Activated CD4-positive, alpha-beta T cell treated with anti-CD3 and anti-CD28 coated beads, Interleukin-10, Interleukin-2, amounts not matched to agents 100 ng/mL and 50 ng/mL, durations not matched to agents 16 hours and 8 hours (primary cell): ENCODE measurements at regions not wholly inside any gene's neighbourhood (a gene's known extent, or its start where the extent isn't known, plus 50 kb on each side); places are given as distances from the start of the nearest gene placed in this dataset.
"Not testable (repeated sequence)": the region's sequence is repeated elsewhere in the genome, so short reads cannot be mapped to it uniquely, and the experiment has no call there.

Experiments
- DNase-seq: peaks from one replicate; pipeline ENCODE4 v3.0.0-alpha.2; 2020

DNA sequence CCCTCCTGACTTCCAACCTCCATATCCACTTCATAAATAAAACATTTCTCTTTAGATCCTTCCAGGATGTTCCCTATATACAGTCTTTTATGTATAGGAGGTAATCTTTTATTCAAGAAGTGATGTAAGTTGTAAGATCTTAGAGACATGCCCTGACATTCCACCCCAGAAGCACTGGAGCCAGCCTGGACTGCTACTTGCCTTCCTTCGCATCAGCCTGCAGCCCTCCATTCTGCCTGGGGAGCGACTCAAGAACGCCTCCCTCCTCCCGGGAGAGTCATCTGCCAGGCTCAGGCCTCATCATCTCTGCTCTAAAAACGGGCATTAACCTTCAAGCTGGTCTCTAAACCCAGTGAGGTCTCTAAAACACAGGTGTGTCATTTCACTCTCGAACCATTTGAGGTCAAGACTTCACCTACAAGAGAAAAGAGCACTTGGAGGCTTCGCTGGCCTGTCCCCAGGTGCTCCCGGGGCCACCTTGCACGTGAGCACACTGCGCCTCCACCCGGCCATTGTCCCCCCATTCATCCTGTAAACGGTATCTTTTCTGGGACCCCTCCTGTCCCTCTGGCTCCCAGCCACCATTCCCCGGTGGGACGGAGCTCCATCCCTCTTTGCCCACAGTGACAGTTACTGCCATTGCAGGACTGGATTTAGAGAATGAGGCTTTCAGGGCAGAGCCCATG, 107.5 kb upstream of the PDE10A start:
- DNase-seq: no peak

DNA sequence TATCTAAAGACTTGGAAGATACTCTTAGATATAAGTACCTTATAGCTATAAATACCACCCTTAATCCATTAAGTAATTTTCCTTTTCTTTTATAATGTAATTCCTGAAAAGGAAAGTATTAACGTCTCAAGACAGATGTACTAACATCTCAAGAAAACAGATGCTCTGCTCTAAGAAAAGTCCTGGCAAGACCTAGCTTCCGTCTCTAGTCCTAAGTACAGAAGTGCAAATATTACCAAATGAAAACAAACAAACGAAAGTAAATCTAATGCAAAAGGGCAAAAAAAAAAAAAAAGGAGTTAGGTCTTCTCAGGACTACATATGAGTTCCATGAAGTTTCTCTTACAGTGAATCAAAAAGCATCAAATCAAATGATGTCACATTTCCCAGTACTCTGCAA, 106.8 kb upstream of the PDE10A start:
- no peak for DNase-seq

DNA sequence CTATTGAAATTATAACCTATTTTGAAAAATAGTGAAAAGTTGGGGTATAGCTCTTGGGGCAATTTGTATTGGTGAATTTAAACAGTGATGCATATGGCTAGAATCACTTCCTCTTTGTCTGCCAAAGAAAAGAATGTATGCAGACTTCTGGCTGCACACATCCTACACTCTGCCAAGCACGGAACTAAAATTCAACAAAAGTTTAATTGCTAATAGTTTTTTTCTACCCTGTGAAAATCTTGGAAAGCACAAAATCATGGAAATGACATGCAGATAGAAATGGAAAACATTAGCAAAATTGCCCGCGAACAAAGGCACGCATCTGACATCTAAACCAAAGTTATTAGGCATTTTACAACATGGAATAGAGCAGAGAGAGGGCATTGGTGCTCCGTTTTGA, 106.4 kb upstream of the PDE10A start:
- DNase-seq: no peak

DNA sequence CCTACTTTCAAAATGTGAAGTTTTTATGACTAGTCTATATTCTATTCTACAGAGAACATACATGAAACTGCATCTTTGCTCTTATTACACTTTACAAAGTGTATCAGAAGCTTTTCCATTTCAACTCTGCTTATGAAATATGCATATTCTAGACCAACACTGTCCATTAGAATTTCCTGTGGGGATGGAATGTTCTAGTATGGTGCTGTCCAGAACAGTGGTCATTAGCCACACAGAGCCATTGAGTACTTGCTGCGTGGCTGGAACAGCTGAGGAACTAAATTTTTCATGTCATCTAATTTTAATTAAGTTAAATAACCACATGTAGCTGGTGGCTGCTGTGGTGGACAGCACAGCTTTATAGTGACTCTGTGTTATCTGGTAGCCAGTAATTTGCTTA, 105.9 kb upstream of the PDE10A start:
- DNase-seq: no peak

DNA sequence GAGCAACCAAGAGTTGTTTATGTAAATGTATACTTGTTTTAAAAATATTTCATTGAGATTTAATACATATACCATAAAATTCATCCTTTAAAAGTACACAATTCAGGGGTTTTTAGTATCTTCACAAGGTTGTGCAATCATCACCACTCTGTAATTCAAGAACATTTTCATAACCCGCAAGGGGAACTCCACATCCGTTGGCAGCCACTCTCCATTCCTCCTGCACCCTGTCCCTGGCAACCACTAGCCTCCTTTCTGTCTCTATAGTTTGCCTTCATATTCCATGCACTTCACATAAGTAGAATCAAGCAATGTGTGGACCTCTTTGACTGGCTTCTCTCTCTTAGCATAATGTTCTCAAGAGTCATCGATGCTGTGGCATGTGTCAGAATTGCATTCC, 104.2 kb upstream of the PDE10A start:
- DNase-seq: no peak

DNA sequence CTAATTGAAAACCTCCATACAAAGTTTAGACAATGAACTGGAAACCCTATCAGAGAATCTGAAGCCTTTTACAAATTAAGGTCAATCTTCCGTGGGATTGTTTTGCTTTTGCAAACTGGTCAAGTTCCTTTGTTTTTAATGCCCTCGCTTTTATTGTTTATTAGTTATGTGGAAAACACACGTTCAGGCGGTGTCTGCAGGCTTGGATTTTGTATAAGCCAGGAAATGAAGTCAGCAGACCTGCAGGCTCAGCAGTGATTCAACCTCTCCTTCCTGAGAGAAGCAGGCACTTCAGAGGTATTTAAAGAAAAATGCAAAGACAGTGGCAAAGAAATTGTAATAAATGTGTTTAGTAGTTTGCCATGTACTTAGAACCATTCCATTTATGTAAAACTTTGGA, 103.4 kb upstream of the PDE10A start:
- no peak for DNase-seq

DNA sequence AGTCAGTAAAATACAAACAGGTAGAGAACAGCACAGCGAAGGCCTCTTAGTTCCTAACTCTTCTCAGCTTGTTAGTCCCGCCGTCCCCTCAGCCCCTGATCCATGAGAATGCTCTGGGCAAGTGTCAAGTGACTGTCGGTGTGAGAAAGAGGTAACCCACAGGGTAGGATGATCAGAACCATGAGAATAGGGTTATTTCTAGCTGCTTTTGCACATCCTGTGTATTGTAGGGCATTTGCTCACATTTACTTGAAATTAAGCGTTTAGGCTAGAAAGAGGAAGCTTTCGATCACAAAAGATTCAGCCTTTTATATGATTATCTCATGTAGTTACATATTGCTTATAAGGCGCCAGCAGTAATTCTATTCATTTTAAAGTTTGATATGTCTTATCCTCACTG, 103.0 kb upstream of the PDE10A start:
- DNase-seq: no peak

DNA sequence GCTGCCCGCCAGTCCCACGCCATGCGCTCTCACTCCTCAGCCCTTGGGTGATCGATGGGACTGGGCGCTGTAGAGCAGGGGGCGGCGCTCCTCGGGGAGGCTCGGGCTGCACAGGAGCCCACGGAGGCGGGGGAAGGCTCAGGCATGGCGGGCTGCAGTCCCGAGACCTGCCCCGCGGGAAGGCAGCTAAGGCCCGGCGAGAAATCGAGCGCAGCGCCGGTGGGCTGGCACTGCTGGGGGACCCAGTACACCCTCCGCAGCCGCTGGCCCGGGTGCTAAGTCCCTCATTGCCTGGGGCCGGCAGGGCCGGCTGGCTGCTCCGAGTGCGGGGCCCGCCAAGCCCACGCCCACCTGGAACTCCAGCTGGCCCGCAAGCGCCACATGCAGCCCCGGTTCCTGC, 102.2 kb upstream of the PDE10A start:
- DNase-seq: not testable (repeated sequence)

DNA sequence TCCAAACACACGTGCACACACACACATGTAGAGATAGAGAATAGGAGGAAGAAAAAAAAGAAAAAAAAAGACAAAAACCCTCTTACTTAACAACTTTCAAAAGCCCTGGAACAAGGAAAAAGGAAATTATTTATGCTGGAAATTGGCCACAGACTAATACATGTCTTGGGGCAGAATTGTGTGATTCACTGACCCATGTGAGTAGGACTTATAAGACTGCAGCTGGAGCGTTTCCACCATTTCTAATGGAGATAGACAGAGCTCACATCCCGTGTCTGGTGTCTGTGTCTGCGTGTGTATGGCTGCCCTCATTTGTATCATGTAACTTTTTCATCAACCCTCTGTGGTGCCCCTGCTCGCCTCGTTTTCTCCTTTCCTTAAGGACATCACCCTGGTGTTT, 99.8 kb upstream of the PDE10A start:
- DNase-seq: no peak

DNA sequence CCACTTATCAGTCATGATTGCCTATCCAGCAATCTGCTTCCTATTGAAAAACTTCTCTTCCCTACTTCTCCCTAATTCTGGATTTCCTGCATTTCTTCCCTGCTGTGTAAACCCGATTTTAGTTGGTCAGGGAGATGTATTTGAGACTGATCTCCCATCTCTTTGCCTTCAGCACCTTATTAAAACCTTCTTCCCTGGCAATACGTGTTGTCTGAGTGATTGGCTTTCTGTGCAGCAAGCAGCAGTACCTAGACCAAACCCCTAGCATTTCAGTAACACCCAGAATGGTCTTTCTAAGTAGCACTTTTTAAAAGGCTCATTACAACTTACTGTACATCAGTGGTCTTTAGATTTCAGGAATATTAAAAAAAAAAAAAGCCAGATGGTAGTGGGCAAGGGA, 99.1 kb upstream of the PDE10A start:
- DNase-seq: no peak

DNA sequence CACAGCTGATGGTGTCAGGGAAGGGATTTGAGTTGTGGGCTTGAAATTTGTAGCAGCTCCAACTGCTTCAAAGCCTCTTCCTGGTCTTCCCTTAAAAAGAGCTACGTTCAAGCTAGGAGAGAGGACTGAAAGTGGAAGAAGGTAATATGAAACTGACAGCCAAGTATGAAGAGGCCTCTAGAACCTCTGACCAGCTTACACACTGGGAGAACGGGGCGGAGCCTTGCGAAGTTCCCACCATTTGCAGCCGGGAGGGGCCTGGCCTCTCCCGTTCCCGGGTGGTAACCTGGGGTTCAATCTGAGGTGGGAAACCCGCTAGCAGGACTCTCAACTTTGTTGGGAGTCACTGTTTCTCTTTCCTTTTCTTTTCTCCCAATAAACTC, 97.8 kb upstream of the PDE10A start:
- no peak for DNase-seq

DNA sequence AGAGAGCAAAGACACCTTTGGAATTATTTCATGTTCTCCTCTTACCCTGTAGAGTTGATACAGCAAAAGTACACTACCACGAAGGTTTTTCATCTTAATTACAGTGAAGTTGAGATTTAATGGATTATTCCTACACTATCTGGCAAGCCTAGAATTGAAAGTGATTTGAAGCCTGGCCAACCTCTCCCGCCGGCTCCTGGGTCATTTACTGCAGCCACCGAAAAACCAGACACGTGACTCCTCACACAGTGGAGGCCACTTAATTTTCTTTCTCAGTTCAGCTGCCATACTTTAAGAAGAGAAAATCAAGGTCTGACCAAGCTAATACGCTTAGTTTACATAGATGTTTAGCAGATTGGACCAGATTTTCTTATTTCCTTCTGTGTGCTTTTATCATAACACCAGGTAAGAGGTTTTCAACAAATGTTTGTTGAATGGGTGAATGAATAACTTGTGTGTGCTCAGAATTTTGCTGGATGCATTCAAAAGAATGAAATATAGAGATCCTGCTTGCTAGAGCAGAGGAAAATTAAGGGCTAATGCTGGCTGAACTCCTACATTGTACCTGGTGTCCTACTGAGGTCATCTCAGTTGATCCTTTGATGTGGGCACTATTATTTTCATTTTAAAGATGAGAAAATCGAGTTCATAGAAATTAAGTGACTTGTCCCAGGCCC, 97.2 kb upstream of the PDE10A start:
- no peak for DNase-seq

DNA sequence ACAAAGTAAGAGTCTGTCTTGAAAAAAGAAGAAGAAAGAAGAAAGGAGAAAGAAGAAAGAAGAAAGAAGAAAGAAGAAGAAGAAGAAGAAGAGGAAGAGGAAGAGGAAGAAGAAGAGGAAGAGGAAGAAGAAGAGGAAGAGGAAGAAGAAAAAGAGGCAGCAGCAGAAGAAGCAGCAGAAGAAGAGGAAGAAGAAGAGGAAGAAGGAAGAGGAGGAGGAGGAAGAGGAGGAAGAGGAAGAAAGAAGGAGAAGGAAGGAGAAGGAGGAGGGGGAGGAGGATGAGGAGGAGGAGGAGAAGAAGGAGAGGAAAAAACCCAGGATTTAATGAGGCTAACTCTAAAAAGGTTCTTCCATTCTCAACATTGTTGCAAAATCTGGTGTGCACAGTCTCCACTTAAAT, 95.4 kb upstream of the PDE10A start:
- DNase-seq: no peak

DNA sequence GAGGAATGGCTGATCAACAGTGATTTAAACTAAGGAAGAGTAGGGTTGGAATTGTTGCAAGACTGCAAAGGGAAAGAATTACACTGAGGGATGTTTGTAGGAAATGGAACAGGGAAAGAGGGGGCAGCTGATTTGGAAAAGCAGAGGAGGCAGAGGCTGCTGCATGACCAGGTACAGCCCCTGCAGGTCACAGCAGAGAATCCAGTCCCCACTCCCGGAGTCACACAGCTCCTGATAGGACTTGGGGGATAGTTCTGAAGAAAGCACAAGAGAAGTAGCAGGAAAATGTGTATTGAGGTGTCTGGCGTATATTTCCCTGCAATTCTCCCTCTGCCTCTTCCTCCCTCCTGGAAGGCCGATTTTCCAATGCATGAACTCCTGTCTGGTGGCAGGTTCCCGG, 92.5 kb upstream of the PDE10A start:
- no peak for DNase-seq

DNA sequence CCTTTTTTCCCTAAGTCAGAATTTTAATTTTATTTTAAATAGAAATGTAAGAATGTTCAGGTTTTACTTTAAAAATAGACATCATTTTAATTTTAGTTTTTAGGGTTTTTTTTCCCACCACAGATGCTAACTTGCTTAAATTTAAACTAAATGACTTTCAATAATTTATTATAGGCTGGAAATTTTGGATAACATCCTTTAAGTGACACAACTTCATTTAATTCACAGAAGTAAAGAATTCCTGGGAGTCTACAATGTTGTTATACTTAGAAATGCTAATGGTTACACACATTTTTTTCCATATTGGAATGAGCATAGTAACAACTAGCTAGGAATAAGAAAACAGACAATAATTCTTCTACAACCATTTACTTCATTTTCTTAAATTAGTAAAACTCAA, 90.5 kb upstream of the PDE10A start:
- no peak for DNase-seq

DNA sequence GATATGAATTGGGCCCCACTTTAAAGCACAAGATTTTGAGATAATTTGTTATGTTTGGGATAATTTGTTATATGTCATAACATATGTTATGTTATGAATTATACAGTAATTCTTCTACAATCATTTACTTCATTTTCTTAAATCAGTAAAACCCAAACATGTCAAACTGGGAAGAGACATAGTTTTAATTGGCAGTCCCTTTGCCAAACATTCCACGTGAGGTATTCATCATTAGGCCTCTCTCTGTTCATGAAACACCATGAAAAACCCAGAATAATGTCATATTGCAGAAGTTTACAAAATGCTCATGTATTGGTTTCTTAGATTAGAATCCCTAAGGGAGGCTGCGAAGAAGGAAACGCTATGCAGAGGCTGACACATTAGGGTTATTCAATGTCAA, 89.4 kb upstream of the PDE10A start:
- no peak for DNase-seq

DNA sequence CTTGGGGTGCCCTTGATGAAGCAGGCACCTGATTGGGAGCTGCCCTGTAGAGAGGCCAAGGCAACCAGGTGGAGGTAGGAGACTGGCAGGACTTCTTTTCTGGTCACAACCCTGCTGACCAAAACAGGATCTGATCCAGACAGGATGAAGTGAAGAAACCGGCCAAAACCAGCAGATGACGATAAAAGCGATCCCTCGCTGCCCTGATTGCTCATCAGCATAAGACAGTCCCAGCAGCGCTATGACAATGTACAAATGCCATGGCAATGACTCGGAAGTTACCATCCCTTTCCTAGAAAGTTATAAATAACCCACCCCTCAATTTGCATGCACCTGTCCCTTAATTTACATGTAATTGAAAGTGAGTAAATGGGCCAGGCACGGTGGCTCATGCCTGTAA, 88.4 kb upstream of the PDE10A start:
- no peak for DNase-seq

DNA sequence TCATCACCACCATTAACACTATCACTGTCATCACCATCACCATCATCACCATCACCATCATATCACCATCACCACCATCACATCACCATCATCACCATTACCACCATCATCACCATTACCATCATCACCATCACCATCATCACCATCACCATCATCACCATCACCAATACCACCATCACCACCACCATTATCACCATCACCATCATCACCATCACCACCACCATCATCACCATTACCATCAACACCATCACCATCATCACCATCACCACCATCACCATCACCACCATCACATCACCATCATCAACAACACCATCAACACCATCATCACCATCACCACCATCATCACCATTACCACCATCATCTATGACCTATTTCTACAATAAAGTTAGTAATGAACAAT, 86.1 kb upstream of the PDE10A start:
- no peak for DNase-seq

DNA sequence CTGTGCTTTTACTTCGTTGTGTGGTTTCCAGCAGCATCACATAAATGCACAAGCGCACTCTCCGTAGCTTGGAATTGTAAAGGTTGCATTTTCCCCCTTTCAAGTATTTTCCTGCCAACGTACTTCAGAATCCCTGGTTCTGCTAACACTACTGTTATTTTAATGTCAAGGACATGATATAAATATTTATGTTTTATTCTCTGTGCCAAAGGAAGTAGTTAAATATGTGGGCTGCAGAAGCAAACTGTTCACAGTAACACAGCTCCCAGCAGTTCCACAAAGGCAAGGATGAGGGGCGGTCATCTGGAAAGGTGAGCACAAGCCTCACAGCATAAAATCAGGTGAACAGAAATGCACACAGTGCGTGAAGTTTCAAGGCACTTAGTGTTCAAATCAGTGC, 85.3 kb upstream of the PDE10A start:
- DNase-seq: no peak

DNA sequence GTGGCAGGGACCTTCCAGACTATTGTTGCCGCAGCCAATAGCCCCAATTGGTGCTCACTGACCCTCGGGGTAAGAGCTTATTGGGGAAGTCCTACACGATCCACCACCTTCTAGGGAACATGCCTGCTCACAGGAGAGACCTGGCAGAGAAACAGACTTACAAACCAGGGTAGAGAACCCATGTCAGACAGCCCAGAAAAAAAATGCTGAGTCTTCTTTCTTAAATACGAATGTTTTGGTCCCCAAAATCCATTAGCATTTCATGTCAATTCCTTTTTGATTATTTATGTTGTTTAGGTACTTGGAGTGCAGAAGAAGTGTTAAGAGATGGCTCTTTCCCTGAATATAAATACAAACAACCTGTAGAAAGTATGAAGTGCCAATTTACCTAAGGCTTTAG, 84.9 kb upstream of the PDE10A start:
- no peak for DNase-seq

DNA sequence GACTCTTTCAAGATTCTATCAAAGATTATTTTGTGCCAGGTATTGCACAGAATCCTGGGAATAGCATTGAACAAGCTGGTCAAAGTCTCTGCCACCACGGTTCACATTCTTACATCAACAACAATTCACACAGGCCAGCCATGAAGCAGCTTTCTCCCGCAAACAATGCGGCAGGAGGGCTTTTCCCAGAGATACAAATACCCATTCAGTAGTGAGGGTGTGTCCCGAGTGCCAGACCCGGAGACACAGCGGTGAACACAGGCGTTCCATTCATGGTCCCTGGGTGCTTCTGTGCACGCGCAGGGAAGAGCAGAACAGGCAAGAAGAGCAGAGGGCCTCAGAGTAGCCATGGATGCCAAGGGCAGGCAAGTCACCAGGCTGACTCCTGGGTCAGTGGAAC, 83.3 kb upstream of the PDE10A start:
- no peak for DNase-seq

DNA sequence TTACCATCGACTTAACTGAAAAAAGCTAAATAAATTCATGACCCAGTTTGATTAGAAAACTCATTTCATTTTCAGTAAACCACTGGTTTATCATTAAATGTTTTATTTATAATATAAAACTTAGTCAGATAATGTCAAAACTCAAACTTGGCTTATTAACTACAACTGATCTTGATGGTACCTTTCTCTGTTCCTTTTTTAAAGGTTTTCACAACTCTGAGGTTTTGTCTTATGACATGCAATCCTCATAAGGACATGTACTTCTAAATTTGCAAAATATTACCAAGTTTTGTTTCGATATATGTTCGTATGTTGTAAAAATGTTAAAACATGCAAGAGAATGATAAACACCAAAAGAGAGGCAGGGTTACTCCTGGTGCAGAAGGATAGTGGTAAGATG, 82.5 kb upstream of the PDE10A start:
- DNase-seq: no peak

DNA sequence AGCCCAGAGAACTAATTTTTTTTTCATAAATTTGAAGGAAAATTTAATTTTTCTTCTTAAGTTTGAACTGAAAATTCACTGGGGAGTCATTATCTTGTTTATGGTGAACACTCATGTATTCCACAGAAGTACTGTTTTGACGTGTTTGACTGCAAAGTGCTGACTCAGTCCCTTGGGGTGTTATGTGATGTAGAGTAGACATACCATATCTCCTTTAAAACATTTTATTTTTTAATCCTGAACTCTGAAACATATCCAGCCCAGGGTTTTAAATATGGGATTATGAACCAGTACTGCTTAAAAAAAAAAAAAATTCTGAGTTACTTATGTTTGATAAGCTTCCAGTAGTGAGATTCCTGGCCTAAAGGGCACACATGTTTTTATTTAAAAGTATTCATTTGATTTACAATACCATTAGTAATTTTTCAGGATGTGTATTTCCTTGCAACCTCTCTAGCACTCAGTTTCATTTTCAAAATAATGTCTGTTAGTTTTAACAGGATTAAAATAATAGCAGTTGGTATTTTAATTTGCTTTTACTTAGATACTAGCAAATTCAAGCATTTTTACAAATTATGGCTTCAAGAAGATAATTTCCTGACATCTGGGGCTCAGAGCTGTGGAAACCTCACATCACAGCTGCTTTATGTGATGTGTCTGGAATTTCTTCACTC, 81.7 kb upstream of the PDE10A start:
- DNase-seq: peak; percentile 30

DNA sequence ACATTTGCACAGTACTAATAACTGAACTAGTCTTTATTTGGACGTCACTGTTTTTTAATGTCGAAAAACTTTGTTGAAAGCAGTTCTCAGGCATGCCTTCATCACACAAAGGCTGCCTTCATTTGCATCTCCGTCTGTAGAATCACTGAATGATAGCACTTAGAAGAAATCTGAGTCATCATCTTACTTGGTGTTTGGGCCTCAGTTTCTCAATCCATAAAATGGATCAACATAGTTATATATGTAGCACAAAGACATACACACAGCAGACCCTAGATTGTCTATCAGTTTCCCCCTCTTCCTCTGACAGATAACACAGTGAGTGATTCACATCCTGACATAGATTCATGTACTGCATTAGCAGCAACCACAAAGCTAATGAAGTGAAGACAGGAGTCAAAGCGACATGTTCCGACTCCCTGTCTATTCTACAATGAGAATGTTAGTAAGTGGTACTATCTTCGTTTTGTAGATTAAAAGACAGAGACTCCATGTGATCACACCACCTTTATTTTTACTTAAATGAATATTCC, 80.4 kb upstream of the PDE10A start:
- DNase-seq: no peak
